Bronchial epithelial cell (primary cell): ENCODE measurements at regions not wholly inside any gene's neighbourhood (a gene's known extent, or its start where the extent isn't known, plus 50 kb on each side); places are given as distances from the start of the nearest gene placed in this dataset.

Source experiments
- DNase-seq: peaks from one replicate; pipeline ENCODE4 v3.0.0-alpha.2; 2010; ENCODE audit warnings: low read depth
- FAIRE-seq: peaks from 2 replicates; lab custom pipeline; 2011; peaks lifted over from hg19 to GRCh38; lab: Jason Lieb, UNC
- H3K27me3 ChIP-seq: 2 replicates; pipeline ENCODE4 v1.5.1; 2011; ENCODE audit warnings: low read length; ENCODE audit not compliant: control insufficient read depth, insufficient read depth
- H3K36me3 ChIP-seq: 2 replicates; pipeline ENCODE4 v1.5.1; 2011; ENCODE audit warnings: low read length; ENCODE audit not compliant: control insufficient read depth, insufficient read depth
- H3K4me3 ChIP-seq: 2 replicates; pipeline ENCODE4 v1.5.1; 2011; ENCODE audit warnings: mild to moderate bottlenecking, low read depth, low read length, control low read depth
- TF ChIP-seq, protein P1 (sequence below): IDR thresholded peaks from 2 replicates; pipeline ENCODE4 v1.5.1; 2011; ENCODE audit warnings: mild to moderate bottlenecking, moderate library complexity, low read length, control low read depth, inconsistent platforms; ENCODE audit not compliant: insufficient read depth, severe bottlenecking

DNA sequence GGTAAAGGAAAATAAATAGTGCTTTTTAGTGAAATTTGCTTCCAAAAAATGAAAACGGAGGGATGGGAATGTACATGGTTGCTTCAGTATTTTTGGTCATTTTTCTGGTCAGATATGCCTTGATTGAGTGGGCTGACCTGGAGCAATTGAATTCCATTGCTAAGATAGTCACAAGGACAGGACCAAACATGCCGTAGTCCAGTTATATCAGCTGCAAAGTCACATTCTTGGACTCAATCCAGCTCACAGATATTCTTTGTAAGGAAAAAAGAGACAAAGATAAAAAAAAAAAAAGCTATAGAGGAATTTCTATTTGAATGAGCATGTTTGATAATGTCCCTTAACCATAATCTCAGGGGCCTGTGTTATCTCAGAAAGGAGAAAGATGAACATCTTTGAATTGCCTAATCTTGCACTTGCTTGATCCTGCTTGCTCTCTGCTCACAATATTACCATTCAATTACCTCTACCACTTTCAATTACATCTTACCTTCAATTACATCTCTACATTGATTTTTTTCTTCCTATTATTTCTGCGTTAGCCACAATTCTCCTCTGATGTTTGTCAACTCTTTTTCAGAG is 75.4 kb upstream of the PACRGL start:
- H3K36me3 ChIP-seq, result no peaks in the 10 kb centered on the region
- DNase-seq (peak; percentile 87), FAIRE-seq (no peak)
- TF ChIP-seq, protein P1, sequence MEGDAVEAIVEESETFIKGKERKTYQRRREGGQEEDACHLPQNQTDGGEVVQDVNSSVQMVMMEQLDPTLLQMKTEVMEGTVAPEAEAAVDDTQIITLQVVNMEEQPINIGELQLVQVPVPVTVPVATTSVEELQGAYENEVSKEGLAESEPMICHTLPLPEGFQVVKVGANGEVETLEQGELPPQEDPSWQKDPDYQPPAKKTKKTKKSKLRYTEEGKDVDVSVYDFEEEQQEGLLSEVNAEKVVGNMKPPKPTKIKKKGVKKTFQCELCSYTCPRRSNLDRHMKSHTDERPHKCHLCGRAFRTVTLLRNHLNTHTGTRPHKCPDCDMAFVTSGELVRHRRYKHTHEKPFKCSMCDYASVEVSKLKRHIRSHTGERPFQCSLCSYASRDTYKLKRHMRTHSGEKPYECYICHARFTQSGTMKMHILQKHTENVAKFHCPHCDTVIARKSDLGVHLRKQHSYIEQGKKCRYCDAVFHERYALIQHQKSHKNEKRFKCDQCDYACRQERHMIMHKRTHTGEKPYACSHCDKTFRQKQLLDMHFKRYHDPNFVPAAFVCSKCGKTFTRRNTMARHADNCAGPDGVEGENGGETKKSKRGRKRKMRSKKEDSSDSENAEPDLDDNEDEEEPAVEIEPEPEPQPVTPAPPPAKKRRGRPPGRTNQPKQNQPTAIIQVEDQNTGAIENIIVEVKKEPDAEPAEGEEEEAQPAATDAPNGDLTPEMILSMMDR, result no peak
- H3K27me3 ChIP-seq, result no peaks in the 10 kb centered on the region
- H3K4me3 ChIP-seq, result no peak overlapping the region

DNA sequence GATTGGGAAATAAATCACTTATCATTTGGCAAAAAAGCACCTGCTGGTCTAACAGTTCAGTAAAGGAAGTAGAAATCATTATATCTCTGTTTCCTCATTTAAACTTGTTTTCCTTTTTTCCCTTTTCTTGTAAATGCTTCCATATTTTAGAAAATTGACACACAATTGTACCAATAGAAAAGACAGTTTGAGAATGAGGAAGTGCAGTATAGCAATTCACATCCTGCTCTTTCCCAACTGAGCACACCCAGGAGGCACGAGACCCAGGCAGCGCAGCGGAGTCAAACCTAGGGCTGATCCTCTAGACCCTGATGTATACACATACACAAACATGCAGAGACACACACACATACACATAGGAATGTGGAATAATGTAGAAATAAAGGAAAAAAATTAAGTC is 74.8 kb upstream of the PACRGL start:
- DNase-seq (peak; percentile 49), FAIRE-seq (no peak)
- TF ChIP-seq, protein P1, result no peak
- Histone ChIP-seq H3K36me3 (no peaks in the 10 kb centered on the region), H3K27me3 (no peaks in the 10 kb centered on the region), H3K4me3 (no peak overlapping the region)

DNA sequence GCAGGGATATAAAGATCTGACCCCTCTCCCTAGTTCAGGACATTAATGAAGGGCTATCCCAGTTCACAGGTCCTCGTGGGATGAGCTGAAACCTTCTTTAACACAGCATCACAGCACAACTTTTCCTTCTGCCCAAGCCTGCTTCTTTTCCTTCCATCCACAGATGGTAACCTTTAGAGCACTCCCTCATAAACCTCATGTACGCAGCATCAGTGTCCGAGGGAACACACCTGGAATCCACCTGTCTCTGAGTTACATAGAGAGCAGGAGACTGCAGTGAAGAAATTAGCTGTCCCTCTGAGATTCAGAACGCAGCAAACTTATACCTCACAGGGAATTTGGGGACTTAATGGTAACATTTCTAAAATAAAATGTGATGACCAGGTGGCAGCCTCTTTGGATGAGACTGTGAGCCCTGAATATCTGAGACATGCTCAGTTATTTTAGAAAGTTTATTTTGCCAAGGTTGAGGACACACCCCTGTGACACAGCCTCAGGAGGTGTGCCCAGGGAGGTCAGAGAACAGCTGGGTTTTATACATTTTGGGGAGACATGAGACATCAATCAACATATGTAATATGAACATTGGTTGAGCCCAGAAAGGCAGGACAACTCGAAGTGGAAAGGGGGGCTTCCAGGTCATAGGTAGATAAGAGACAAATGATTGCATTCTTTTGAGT is 73.8 kb upstream of the PACRGL start:
- FAIRE-seq (peak; percentile 43), DNase-seq (no peak)
- Histone ChIP-seq H3K4me3 (no peak overlapping the region), H3K27me3 (no peaks in the 10 kb centered on the region), H3K36me3 (no peaks in the 10 kb centered on the region)
- TF ChIP-seq, protein P1, result no peak

DNA sequence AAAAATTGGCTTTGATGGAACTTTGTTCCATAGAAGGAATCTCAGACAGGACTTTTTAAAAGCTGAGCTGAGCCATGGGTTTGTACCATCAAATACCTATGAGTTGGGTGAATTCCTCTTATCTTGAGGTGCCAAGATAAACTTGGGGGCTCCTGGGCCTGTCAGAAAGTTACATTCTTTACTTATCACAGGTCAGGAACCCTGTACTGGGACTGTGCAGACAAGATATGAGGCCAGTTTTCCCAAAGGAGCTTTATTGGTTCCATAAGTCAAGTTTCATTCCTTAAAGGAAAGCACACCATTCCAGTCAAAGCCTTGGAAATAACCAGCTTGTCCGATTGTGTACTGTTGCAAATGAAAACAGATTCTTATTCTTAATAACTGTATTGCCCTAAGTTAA is 72.4 kb upstream of the PACRGL start:
- FAIRE-seq (no peak), DNase-seq (no peak)
- TF ChIP-seq, protein P1, result no peak
- Histone ChIP-seq H3K4me3 (no peak overlapping the region), H3K27me3 (no peaks in the 10 kb centered on the region), H3K36me3 (no peaks in the 10 kb centered on the region)

DNA sequence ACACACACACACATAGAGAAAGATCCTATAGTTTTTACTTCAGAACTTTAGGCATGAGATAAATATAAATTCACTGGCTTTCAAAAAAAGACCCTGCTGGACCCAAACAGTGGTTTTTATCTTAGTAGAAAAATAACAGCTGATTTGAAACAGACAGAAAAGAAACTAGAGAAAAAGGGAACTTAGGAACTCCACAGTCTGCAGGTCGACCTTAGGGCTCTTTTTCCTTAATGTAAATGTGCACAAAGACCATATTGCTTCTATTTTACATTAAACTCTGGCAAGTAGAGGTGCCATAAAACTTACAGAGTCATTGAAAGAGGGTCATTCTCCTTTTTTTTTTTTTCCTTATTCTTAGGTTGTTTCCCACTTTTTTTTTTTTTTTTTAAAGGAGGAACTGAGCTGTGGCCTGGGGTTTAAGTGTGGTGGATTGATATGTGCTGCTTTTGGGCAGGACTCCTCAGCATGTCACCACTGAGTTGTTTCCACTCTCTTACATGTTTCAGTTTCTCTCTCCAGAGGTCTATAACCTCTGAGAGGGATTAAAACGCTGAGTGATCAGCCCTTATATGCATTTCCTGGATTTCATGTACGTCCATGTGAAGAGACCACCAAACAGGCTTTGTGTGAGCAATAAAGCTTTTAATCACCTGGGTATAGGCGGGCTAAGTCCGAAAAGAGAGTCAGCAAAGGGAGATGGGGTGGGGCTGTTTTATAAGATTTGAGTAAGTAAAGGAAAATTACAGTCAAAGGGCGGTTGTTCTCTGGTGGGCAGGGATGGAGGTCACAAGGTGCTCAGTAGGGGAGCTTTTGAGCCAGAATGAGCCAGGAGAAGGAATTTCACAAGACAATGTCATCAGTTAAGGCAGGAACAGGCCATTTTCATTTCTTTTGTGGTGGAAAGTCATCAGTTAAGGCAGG is 70.8 kb upstream of the PACRGL start:
- Histone ChIP-seq H3K36me3 (no peaks in the 10 kb centered on the region), H3K4me3 (no peak overlapping the region), H3K27me3 (no peaks in the 10 kb centered on the region)
- DNase-seq, result no peak
- FAIRE-seq, result no peak
- TF ChIP-seq, protein P1, result no peak
